Renal pelvis (tissue), 1 donor: ENCODE measurements at regions not wholly inside any gene's neighbourhood (a gene's known extent, or its start where the extent isn't known, plus 50 kb on each side); places are given as distances from the start of the nearest gene placed in this dataset.

Source experiments
- DNase-seq: peaks from one replicate; pipeline ENCODE4 v3.0.0-alpha.2; 2013

- peak; percentile 89 for DNase-seq
Measured at GRCh38 chr19:46944918-46945628, 74.6 kb upstream of the NPAS1 start.

GRCh38 chr19:46945694-46946489 lies 73.7 kb upstream of the NPAS1 start:
- no peak for DNase-seq

GRCh38 chr19:46946611-46947238 lies 72.9 kb upstream of the NPAS1 start:
- no peak for DNase-seq

GRCh38 chr19:46947866-46948265 lies 71.8 kb upstream of the NPAS1 start:
- DNase-seq = no peak

GRCh38 chr19:46950526-46951170 lies 69.0 kb upstream of the NPAS1 start:
- no peak for DNase-seq

- no peak for DNase-seq
Measured at GRCh38 chr19:46951171-46951986, 68.3 kb upstream of the NPAS1 start.

GRCh38 chr19:46952874-46953273 lies 66.8 kb upstream of the NPAS1 start:
- DNase-seq = no peak

GRCh38 chr19:46953955-46954501 lies 65.6 kb upstream of the NPAS1 start:
- DNase-seq = no peak

- DNase-seq = no peak
Measured at GRCh38 chr19:46954502-46954992, 65.1 kb upstream of the NPAS1 start.

GRCh38 chr19:46954993-46955812 lies 64.4 kb upstream of the NPAS1 start:
- DNase-seq = no peak

- DNase-seq = no peak
Measured at GRCh38 chr19:46955813-46956371, 63.7 kb upstream of the NPAS1 start.

- no peak for DNase-seq
Measured at GRCh38 chr19:46958532-46958931, 61.1 kb upstream of the NPAS1 start.

GRCh38 chr19:46959894-46960556 lies 59.6 kb upstream of the NPAS1 start:
- no peak for DNase-seq

- no peak for DNase-seq
Measured at GRCh38 chr19:46962030-46962570, 57.5 kb upstream of the NPAS1 start.

- no peak for DNase-seq
Measured at GRCh38 chr19:46963093-46963734, 56.4 kb upstream of the NPAS1 start.

- no peak for DNase-seq
Measured at GRCh38 chr19:46967578-46968032, 52.0 kb upstream of the NPAS1 start.
